ENCODE measurements at regions not wholly inside any gene's neighbourhood (a gene's known extent, or its start where the extent isn't known, plus 50 kb on each side); places are given as distances from the start of the nearest gene placed in this dataset.

DNA sequence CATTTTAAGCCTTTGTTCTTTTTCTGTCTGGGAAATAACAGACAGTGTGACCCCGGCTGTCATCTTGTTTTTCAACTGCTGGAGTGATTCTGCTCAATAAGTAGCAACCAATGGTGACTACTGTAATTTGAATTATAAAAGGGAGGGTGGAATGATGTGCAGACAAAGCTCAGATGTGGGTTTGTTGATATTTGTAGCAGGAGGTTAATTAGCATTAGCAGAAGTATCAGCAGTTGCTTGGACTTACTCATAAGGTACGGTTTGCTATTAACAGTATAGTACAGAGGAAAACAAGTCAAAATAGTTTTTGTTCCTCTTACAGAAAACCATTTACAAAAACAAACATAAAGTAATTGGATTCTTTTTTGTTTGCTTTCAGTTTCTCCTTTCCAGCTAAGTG lies 140.4 kb downstream of the TUSC1 start:
- no peak for DNase-seq (ENCODE audit: low read depth)
- no peak overlapping the region for H3K4me3 ChIP-seq (ENCODE audit: low read depth, low read length)
- no peak for TF ChIP-seq CTCF (IDR thresholded peaks at IDR 0.05; ENCODE audit: insufficient read depth, low read length)

- no peak for TF ChIP-seq CTCF (IDR thresholded peaks at IDR 0.05; ENCODE audit: insufficient read depth, low read length)
- no peak overlapping the region for H3K4me3 ChIP-seq (ENCODE audit: low read depth, low read length)
Observed at GRCh38 chr9:25519286-25519685, 159.0 kb downstream of the TUSC1 start.

DNA sequence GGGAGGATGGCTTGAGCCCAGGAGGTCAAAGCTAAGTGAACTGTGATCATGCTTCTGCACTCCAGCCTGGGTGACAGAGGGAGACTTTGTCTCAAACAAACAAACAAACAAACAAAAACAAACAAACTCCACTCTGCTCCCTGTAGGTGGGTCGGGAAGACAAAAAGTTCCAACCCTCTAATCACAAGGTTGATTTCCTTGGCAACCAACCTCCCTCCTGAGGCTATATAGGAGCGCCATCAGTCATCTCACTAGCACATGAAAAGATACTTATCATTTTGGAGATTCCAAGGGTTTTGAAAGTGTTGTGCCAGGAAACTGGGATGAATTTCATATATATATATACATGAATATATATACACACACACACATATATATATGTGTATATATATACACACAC lies 160.5 kb downstream of the TUSC1 start:
- H3K4me3 ChIP-seq (ENCODE audit: low read depth, low read length), result no peak overlapping the region
- DNase-seq (ENCODE audit: low read depth), result no peak
- TF ChIP-seq CTCF (IDR thresholded peaks at IDR 0.05; ENCODE audit: insufficient read depth, low read length), result no peak

More at GRCh38 chr9:25519286-25519685, 159.0 kb downstream of the TUSC1 start:
- DNase-seq (ENCODE audit: low read depth), result no peak

- no peak for TF ChIP-seq CTCF (IDR thresholded peaks at IDR 0.05; ENCODE audit: insufficient read depth, low read length)
- DNase-seq (ENCODE audit: low read depth), result no peak
- H3K4me3 ChIP-seq (ENCODE audit: low read depth, low read length), result no peak overlapping the region
Observed at GRCh38 chr9:25513509-25514033, 164.7 kb downstream of the TUSC1 start.

DNA sequence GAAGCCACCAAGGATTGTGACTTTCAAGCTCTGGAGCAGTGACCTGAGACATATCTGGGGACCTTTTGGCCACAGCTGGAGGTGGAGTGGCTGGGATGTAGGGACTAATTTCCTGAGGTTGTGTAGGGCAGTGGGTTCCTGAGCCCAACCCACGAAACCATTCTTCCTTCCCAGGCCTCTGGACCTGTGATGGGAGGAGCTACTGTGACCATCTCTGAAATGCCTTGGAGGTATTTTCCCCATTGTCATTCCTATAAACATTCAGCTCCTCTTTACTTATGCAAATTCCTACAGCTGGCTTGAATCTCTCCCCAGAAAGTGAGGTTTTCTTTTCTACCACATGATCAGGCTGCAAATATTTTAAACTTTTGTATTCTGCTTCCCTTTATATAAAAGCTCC lies 172.6 kb downstream of the TUSC1 start:
- no peak for DNase-seq (ENCODE audit: low read depth)
- no peak for TF ChIP-seq CTCF (IDR thresholded peaks at IDR 0.05; ENCODE audit: insufficient read depth, low read length)
- no peak overlapping the region for H3K4me3 ChIP-seq (ENCODE audit: low read depth, low read length)

DNA sequence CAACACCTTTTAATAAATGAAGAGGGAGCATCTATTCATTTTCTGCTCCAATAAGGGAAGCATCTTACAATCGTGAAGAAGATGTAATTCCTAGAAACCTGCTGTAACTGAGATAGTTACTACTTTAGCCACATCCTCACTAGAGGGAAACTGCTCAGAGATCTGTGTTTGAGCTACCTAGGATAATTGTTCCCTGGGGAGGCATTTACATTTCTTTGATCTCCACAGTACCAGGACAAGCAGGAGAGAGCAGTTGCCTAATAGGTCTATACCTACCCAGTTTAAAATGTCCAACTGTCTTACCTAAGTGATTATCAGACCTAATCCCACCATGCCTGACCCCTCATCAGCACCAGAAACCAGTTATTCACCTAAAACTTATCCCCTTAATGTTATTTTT lies 196.9 kb downstream of the TUSC1 start:
- no peak for DNase-seq (ENCODE audit: low read depth)
- no peak for TF ChIP-seq CTCF (IDR thresholded peaks at IDR 0.05; ENCODE audit: insufficient read depth, low read length)
- no peak overlapping the region for H3K4me3 ChIP-seq (ENCODE audit: low read depth, low read length)

DNA sequence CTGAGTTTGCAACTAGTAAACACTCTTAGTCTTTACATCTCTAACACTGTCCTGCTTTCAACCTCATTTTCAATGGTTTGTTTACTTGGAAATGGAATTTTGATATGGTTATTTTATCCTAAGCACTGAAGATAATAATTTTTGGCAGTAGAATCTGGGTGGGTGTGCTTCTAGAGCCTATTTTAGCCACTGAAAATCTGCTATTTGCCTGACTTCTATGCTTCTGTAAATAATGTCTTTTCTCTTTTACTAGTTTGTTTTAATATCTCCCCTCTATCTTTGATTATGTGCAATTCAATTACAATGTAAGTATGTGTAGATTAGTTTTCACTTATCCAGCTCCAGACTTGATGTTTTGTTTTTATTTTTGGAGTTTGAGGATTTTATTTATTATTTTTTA lies 197.5 kb downstream of the TUSC1 start:
- TF ChIP-seq CTCF (IDR thresholded peaks at IDR 0.05; ENCODE audit: insufficient read depth, low read length), result no peak
- no peak overlapping the region for H3K4me3 ChIP-seq (ENCODE audit: low read depth, low read length)
- no peak for DNase-seq (ENCODE audit: low read depth)
